Body of pancreas (tissue), 4 donors: ENCODE measurements at regions not wholly inside any gene's neighbourhood (a gene's known extent, or its start where the extent isn't known, plus 50 kb on each side); places are given as distances from the start of the nearest gene placed in this dataset.

Source experiments
- CTCF ChIP-seq, 7 experiments: fragments of 450-650 bp in 4 of 7; fragments of 200-600 bp in 3 of 7; sonication (generic) in 3 of 7; IDR thresholded peaks; one replicate each; pipeline ENCODE4 v1.5.1; 2016 to 2019; ENCODE audit warnings: antibody characterized with exemption in 7 of 7
- POLR2A ChIP-seq, 3 donors: fragments of 450-650 bp; IDR thresholded peaks; one replicate each; pipeline ENCODE4 v1.6.1; 2016; ENCODE audit warnings: antibody characterized with exemption in 3 of 3, mild to moderate bottlenecking in 2 of 3

- no peak for TF ChIP-seq CTCF (IDR thresholded peaks at IDR 0.05)
- no peak for TF ChIP-seq POLR2A (IDR thresholded peaks at IDR 0.05)
Observed at GRCh38 chr2:120433816-120434290, 87.9 kb downstream of the INHBB start.
